H1 (cell line): ENCODE measurements at regions not wholly inside any gene's neighbourhood (a gene's known extent, or its start where the extent isn't known, plus 50 kb on each side); places are given as distances from the start of the nearest gene placed in this dataset.

Experiments
- CTCF ChIA-PET: fragments of 300-600 bp; sonication (Branson Sonifier 250); formaldehyde crosslinking; loops from one replicate; lab custom pipeline; 2021; ENCODE audit not compliant: partially characterized antibody; lab: Charles Lee
- POLR2A ChIA-PET: fragments of 300-600 bp; sonication (Branson Sonifier 250); formaldehyde crosslinking; loops from one replicate; lab custom pipeline; 2021; ENCODE audit warnings: inconsistent platforms; ENCODE audit not compliant: partially characterized antibody; lab: Charles Lee
- DNase-seq, 2 experiments: peaks; one replicate each; pipeline versions ENCODE4 v3.0.0 to v3.0.0-alpha.2; 2010 to 2022; ENCODE audit warnings: low spot score in 2 of 2, low read depth in 1 of 2, mixed read lengths in 1 of 2
- FAIRE-seq: peaks from 2 replicates; lab custom pipeline; 2011; peaks lifted over from hg19 to GRCh38; lab: Jason Lieb, UNC
- H2AFZ ChIP-seq: 2 replicates; pipeline ENCODE4 v1.8.1; 2012; ENCODE audit warnings: low read length, inconsistent platforms
- H2AK5ac ChIP-seq: 2 replicates; pipeline ENCODE4 v1.6.1; 2013; ENCODE audit warnings: low read depth, low read length
- H2BK120ac ChIP-seq: replicated peaks from 2 replicates; pipeline ENCODE3; 2013; ENCODE audit warnings: low read depth, low read length, inconsistent platforms
- H2BK12ac ChIP-seq: 2 replicates; pipeline ENCODE4 v1.6.1; 2013; ENCODE audit warnings: low read depth, low read length
- H2BK15ac ChIP-seq: 2 replicates; pipeline ENCODE4 v1.6.1; 2013; ENCODE audit warnings: low read length
- H2BK20ac ChIP-seq: 2 replicates; pipeline ENCODE4 v1.6.1; 2013; ENCODE audit warnings: low read length
- H2BK5ac ChIP-seq: 2 replicates; pipeline ENCODE4 v1.6.1; 2013; ENCODE audit warnings: low read depth, low read length
- H3K14ac ChIP-seq: 2 replicates; pipeline ENCODE4 v1.6.1; 2013; ENCODE audit warnings: inconsistent platforms; ENCODE audit not compliant: insufficient read length
- H3K18ac ChIP-seq: 2 replicates; pipeline ENCODE4 v1.6.1; 2013; ENCODE audit warnings: low read length; ENCODE audit errors: extremely low read depth
- H3K23ac ChIP-seq: 2 replicates; pipeline ENCODE4 v1.6.1; 2013; ENCODE audit warnings: inconsistent platforms; ENCODE audit not compliant: insufficient read length
- H3K23me2 ChIP-seq: 2 replicates; pipeline ENCODE4 v1.6.1; 2013; ENCODE audit warnings: low read depth, low read length
- H3K27ac ChIP-seq: 2 replicates; pipeline ENCODE4 v1.6.1; 2011; ENCODE audit warnings: low read depth, low read length, inconsistent platforms
- H3K27me3 ChIP-seq, 4 experiments: replicated peaks in 1 of 4; 1 replicate in 1 of 4; 2 replicates in 3 of 4; pipeline versions ENCODE4 v1.6.1 to v1.8.1; 2011 to 2013; ENCODE audit warnings: low read length in 3 of 4, mild to moderate bottlenecking in 3 of 4, inconsistent platforms in 2 of 4, mixed read lengths in 2 of 4, moderate library complexity in 1 of 4; ENCODE audit not compliant: control insufficient read depth in 3 of 4, insufficient read depth in 3 of 4; ENCODE audit errors: extremely low read depth in 1 of 4
- H3K36me3 ChIP-seq, 4 experiments: 2 replicates each; pipeline versions ENCODE4 v1.6.1 to v1.8.1; 2011 to 2013; ENCODE audit warnings: mild to moderate bottlenecking in 4 of 4, low read length in 3 of 4, moderate library complexity in 2 of 4, control low read depth in 1 of 4, inconsistent platforms in 1 of 4; ENCODE audit not compliant: insufficient read depth in 4 of 4, control insufficient read depth in 2 of 4
- H3K4ac ChIP-seq: replicated peaks from 2 replicates; pipeline ENCODE3; 2013; ENCODE audit warnings: low read length, low read depth, mixed read lengths, inconsistent platforms; ENCODE audit not compliant: insufficient read length
- H3K4me1 ChIP-seq, 4 experiments: replicated peaks in 1 of 4; 1 replicate in 1 of 4; 2 replicates in 3 of 4; pipeline versions ENCODE4 v1.6.1 to v1.8.1; 2011 to 2013; ENCODE audit warnings: low read length in 3 of 4, inconsistent platforms in 2 of 4, mixed read lengths in 1 of 4; ENCODE audit not compliant: insufficient read depth in 4 of 4, control insufficient read depth in 3 of 4
- H3K4me2 ChIP-seq, 2 experiments: 2 replicates each; pipeline versions ENCODE4 v1.6.1 to v1.8.1; 2011 to 2013; ENCODE audit warnings: low read depth in 2 of 2, low read length in 2 of 2, control low read depth in 1 of 2, inconsistent platforms in 1 of 2, mild to moderate bottlenecking in 1 of 2; ENCODE audit not compliant: insufficient read depth in 1 of 2
- H3K4me3 ChIP-seq, 4 experiments: fragments of 200-600, 300-600 bp in 1 of 4; sonication (generic), shearing (Covaris generic), sonication (Bioruptor Twin) in 1 of 4; 2 replicates each; pipeline versions ENCODE4 v1.5.1 to v1.8.1; 2011 to 2016; ENCODE audit warnings: low read length in 4 of 4, low read depth in 3 of 4, control low read depth in 2 of 4, inconsistent platforms in 2 of 4, mild to moderate bottlenecking in 2 of 4, mixed read lengths in 1 of 4, moderate library complexity in 1 of 4; ENCODE audit not compliant: insufficient read depth in 2 of 4; ENCODE audit errors: extremely low read depth in 1 of 4
- H3K56ac ChIP-seq: replicated peaks from 2 replicates; pipeline ENCODE3; 2013; ENCODE audit warnings: low read depth, mild to moderate bottlenecking, mixed read lengths, low read length, inconsistent platforms; ENCODE audit not compliant: insufficient read length
- H3K79me1 ChIP-seq: 2 replicates; pipeline ENCODE4 v1.6.1; 2013; ENCODE audit warnings: low read depth, low read length, control low read depth
- H3K79me2 ChIP-seq, 2 experiments: 2 replicates each; pipeline versions ENCODE4 v1.6.1 to v1.8.1; 2012 to 2013; ENCODE audit warnings: low read length in 2 of 2, mild to moderate bottlenecking in 2 of 2, inconsistent platforms in 1 of 2; ENCODE audit not compliant: insufficient read depth in 2 of 2, control insufficient read depth in 1 of 2
- H3K9ac ChIP-seq, 4 experiments: replicated peaks in 1 of 4; 1 replicate in 1 of 4; 2 replicates in 3 of 4; pipeline versions ENCODE4 v1.6.1 to v1.8.1; 2011 to 2013; ENCODE audit warnings: low read depth in 3 of 4, low read length in 3 of 4, control low read depth in 2 of 4, mild to moderate bottlenecking in 2 of 4, moderate library complexity in 2 of 4, inconsistent platforms in 1 of 4; ENCODE audit errors: extremely low read depth in 1 of 4
- H3K9me3 ChIP-seq, 2 experiments: 2 replicates each; pipeline versions ENCODE4 v1.6.1 to v1.8.1; 2012 to 2013; ENCODE audit warnings: mild to moderate bottlenecking in 2 of 2, moderate library complexity in 2 of 2, control low read depth in 1 of 2, inconsistent platforms in 1 of 2, low read depth in 1 of 2, low read length in 1 of 2, mixed read lengths in 1 of 2; ENCODE audit not compliant: insufficient read depth in 2 of 2
- H4K20me1 ChIP-seq, 2 experiments: replicated peaks in 1 of 2; 2 replicates each; pipeline versions ENCODE3 to v1.8.1; 2011 to 2013; ENCODE audit warnings: inconsistent platforms in 2 of 2, low read length in 2 of 2, mild to moderate bottlenecking in 1 of 2; ENCODE audit not compliant: insufficient read depth in 2 of 2, control insufficient read depth in 1 of 2
- H4K5ac ChIP-seq: 2 replicates; pipeline ENCODE4 v1.6.1; 2013; ENCODE audit warnings: low read length, low read depth, mixed read lengths, inconsistent platforms; ENCODE audit not compliant: insufficient read length
- H4K8ac ChIP-seq: 2 replicates; pipeline ENCODE4 v1.8.0; 2013; ENCODE audit warnings: mild to moderate bottlenecking, moderate library complexity, low read length, inconsistent platforms; ENCODE audit not compliant: insufficient read depth; ENCODE audit errors: extremely low read depth
- H4K91ac ChIP-seq: replicated peaks from 2 replicates; pipeline ENCODE3; 2013; ENCODE audit warnings: low read length, mixed read lengths, inconsistent platforms; ENCODE audit not compliant: insufficient read length
- BRCA1 ChIP-seq: IDR thresholded peaks from 2 replicates; pipeline ENCODE4 v1.6.1; 2012; ENCODE audit warnings: low read depth, low read length, improper control_type of control experiment
- CBX5 ChIP-seq: fragments of 300-800, 300-1000 bp; sonication (generic); IDR thresholded peaks from 2 replicates; pipeline ENCODE4 v1.7.1; 2016; ENCODE audit warnings: antibody characterized with exemption, low read length, low read depth
- CHD2 ChIP-seq: IDR thresholded peaks from 2 replicates; pipeline ENCODE4 v1.6.1; 2012; ENCODE audit warnings: low read length, improper control_type of control experiment
- EGR1 ChIP-seq: IDR thresholded peaks from 2 replicates; pipeline ENCODE4 v1.6.1; 2011; ENCODE audit warnings: low read depth, low read length, borderline replicate concordance
- EZH2 ChIP-seq: fragments of 200-600 bp; sonication (generic); IDR thresholded peaks from 2 replicates; pipeline ENCODE4 v1.7.1; 2012; ENCODE audit warnings: low read depth, mild to moderate bottlenecking, moderate library complexity, low read length, inconsistent platforms; ENCODE audit not compliant: severe bottlenecking
- GABPA ChIP-seq: IDR thresholded peaks from 2 replicates; pipeline ENCODE4 v1.6.1; 2011; ENCODE audit warnings: mild to moderate bottlenecking, low read length, moderate library complexity, borderline replicate concordance; ENCODE audit not compliant: insufficient read depth
- KDM4A ChIP-seq: IDR thresholded peaks from one replicate; pipeline ENCODE4 v1.7.1; 2012; ENCODE audit warnings: low read depth, mild to moderate bottlenecking, moderate library complexity, low read length, inconsistent platforms; ENCODE audit not compliant: severe bottlenecking
- MAFK ChIP-seq: IDR thresholded peaks from 2 replicates; pipeline ENCODE4 v1.6.1; 2012; ENCODE audit warnings: low read depth, mild to moderate bottlenecking, improper control_type of control experiment, low read length
- POLR2A ChIP-seq, 2 experiments: IDR thresholded peaks; 1 replicate in 1 of 2; 2 replicates in 1 of 2; pipeline ENCODE4 v1.6.1; 2011; ENCODE audit warnings: low read depth in 2 of 2, low read length in 2 of 2, mild to moderate bottlenecking in 2 of 2; ENCODE audit errors: control extremely low read depth in 1 of 2
- POU5F1 ChIP-seq: IDR thresholded peaks from 2 replicates; pipeline ENCODE4 v1.6.1; 2011; ENCODE audit warnings: low read depth, mild to moderate bottlenecking, low read length, moderate library complexity
- RBBP5 ChIP-seq: IDR thresholded peaks from 2 replicates; pipeline ENCODE4 v1.7.1; 2012; ENCODE audit warnings: low read depth, mild to moderate bottlenecking, inconsistent platforms, low read length, moderate library complexity, borderline replicate concordance
- RXRA ChIP-seq: IDR thresholded peaks from 2 replicates; pipeline ENCODE4 v1.6.1; 2011; ENCODE audit warnings: low read depth, mild to moderate bottlenecking, low read length, moderate library complexity; ENCODE audit not compliant: insufficient read depth
- TBP ChIP-seq: IDR thresholded peaks from 2 replicates; pipeline ENCODE4 v1.6.1; 2011; ENCODE audit warnings: low read depth, low read length, improper control_type of control experiment
- WGBS, 2 experiments: shearing (Covaris generic) in 1 of 2; methylation state at CpG; one replicate each; pipeline versions ENCODE4 v1.1.6 to v1.1.7; 2013 to 2015; ENCODE audit warnings: low lambda C conversion rate in 2 of 2, mixed read lengths in 2 of 2, inconsistent platforms in 1 of 2, low coverage in 1 of 2, missing lambda C conversion rate in 1 of 2; ENCODE audit not compliant: insufficient replicate concordance in 2 of 2, insufficient coverage in 1 of 2, insufficient read length in 1 of 2; ENCODE audit errors: extremely low coverage in 1 of 2, missing lambda C conversion rate in 1 of 2; 5-methylcytosine and 5-hydroxymethylcytosine counted together
- TF ChIP-seq, protein P1 (sequence below): IDR thresholded peaks from 2 replicates; pipeline ENCODE4 v1.6.1; 2012; ENCODE audit warnings: inconsistent platforms

DNA sequence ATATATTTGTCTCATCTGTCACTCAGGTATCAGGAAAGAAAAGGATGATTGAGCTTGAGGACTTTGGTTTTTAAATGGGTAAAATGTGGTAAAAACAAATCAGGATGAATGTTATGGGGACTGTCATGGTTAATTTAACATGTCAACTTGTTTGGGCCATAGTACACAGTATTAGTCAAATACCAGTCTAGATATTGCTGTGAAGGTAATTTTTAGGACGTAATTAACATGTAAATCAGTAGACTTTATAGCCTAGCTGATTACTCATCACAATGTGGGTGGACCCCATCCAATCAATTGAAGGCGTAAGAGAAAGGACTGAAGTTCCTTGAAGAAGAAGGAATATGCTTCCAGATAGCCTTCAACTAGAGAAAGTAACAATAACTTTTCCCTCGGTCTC lies 275.7 kb upstream of the ZNF804A start:
- no peak overlapping the region for H4K5ac ChIP-seq
- no peak overlapping the region for H3K4ac ChIP-seq
- no peaks in the 10 kb centered on the region for H3K36me3 ChIP-seq
- no peak overlapping the region for H3K56ac ChIP-seq
- H3K9ac ChIP-seq, result no peak overlapping the region
- H2AFZ ChIP-seq, result no peak overlapping the region
- H3K4me3 ChIP-seq, result no peak overlapping the region
- no peak overlapping the region for H2BK15ac ChIP-seq
- H3K18ac ChIP-seq, result no peak overlapping the region
- ChIA-PET POLR2A (no interaction called here), CTCF (no interaction called here)
- no peaks in the 10 kb centered on the region for H3K79me1 ChIP-seq
- H3K23me2 ChIP-seq, result no peaks in the 10 kb centered on the region; the same call in 1 of the 2 replicates
- no peaks in the 10 kb centered on the region for H3K9me3 ChIP-seq
- H2AK5ac ChIP-seq, result no peak overlapping the region
- H2BK20ac ChIP-seq, result no peak overlapping the region
- H4K8ac ChIP-seq, result no peak overlapping the region
- H3K23ac ChIP-seq, result no peak overlapping the region
- no peaks in the 10 kb centered on the region for H3K4me1 ChIP-seq
- no peak for FAIRE-seq
- no peak overlapping the region for H2BK120ac ChIP-seq
- H4K91ac ChIP-seq, result no peak overlapping the region
- no peaks in the 10 kb centered on the region for H3K79me2 ChIP-seq
- H3K27me3 ChIP-seq, result no peaks in the 10 kb centered on the region; a peak in 1 of 7 replicates
- WGBS, 2 experiments, result 90% methylated on average over 3 of the region's 3 CpGs; no CpG with 5 or more reads in 1 of the 2 experiments
- no peaks in the 10 kb centered on the region for H4K20me1 ChIP-seq
- no peak overlapping the region for H3K27ac ChIP-seq
- H2BK12ac ChIP-seq, result no peak overlapping the region
- H3K14ac ChIP-seq, result no peak overlapping the region
- H3K4me2 ChIP-seq, result no peak overlapping the region
- H2BK5ac ChIP-seq, result no peak overlapping the region
- DNase-seq, result no peak
- TF ChIP-seq BRCA1 (no peak), GABPA (no peak), CHD2 (no peak), MAFK (no peak), POLR2A (IDR thresholded peaks at IDR 0.05; ENCODE audit: control extremely low read depth in 1 of 2, low read depth in 2 of 2, low read length in 2 of 2) (no peak), KDM4A (no peak), RXRA (no peak), TBP (no peak), EZH2 (no peak), POU5F1 (no peak), EGR1 (no peak), CBX5 (no peak), RBBP5 (no peak)
- TF ChIP-seq, protein P1, sequence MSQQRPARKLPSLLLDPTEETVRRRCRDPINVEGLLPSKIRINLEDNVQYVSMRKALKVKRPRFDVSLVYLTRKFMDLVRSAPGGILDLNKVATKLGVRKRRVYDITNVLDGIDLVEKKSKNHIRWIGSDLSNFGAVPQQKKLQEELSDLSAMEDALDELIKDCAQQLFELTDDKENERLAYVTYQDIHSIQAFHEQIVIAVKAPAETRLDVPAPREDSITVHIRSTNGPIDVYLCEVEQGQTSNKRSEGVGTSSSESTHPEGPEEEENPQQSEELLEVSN, result no peak
